Epithelial cell of proximal tubule (primary cell): ENCODE measurements at regions not wholly inside any gene's neighbourhood (a gene's known extent, or its start where the extent isn't known, plus 50 kb on each side); places are given as distances from the start of the nearest gene placed in this dataset.

Source experiments
- DNase-seq: peaks from one replicate; pipeline ENCODE4 v3.0.0-alpha.2; 2011; ENCODE audit warnings: low read depth
- H3K4me3 ChIP-seq: 2 replicates; pipeline ENCODE4 v1.5.1; 2011; ENCODE audit warnings: low read depth, mild to moderate bottlenecking, low read length
- CTCF ChIP-seq: conservative IDR thresholded peaks from 2 replicates; pipeline ENCODE4 v1.5.1; 2012; ENCODE audit warnings: low read depth, mild to moderate bottlenecking, low read length

GRCh38 chr13:59547950-59548349, 615.8 kb downstream of the DIAPH3 start:
- no peak overlapping the region for H3K4me3 ChIP-seq
- no peak for TF ChIP-seq CTCF
- DNase-seq: no peak

GRCh38 chr13:59562924-59563323, 600.8 kb downstream of the DIAPH3 start:
- no peak for TF ChIP-seq CTCF
- no peak overlapping the region for H3K4me3 ChIP-seq
- DNase-seq: no peak

- no peak for TF ChIP-seq CTCF
- no peak overlapping the region for H3K4me3 ChIP-seq
- DNase-seq: no peak
Measured at GRCh38 chr13:59566561-59566960, 597.2 kb downstream of the DIAPH3 start.

GRCh38 chr13:59568306-59568705, 595.4 kb downstream of the DIAPH3 start:
- DNase-seq: no peak
- TF ChIP-seq CTCF: no peak
- H3K4me3 ChIP-seq: no peak overlapping the region

- H3K4me3 ChIP-seq: no peak overlapping the region
- no peak for TF ChIP-seq CTCF
- no peak for DNase-seq
Measured at GRCh38 chr13:59570204-59570603, 593.5 kb downstream of the DIAPH3 start.

GRCh38 chr13:59584101-59584500, 579.6 kb downstream of the DIAPH3 start:
- no peak for DNase-seq
- no peak for TF ChIP-seq CTCF
- no peak overlapping the region for H3K4me3 ChIP-seq

GRCh38 chr13:59584761-59585670, 578.7 kb downstream of the DIAPH3 start:
- DNase-seq: no peak
- H3K4me3 ChIP-seq: no peak overlapping the region
- no peak for TF ChIP-seq CTCF
